ENCODE measurements at regions not wholly inside any gene's neighbourhood (a gene's known extent, or its start where the extent isn't known, plus 50 kb on each side); places are given as distances from the start of the nearest gene placed in this dataset.

GRCh38 chr2:2916621-2917020, 461.0 kb downstream of the EIPR1 start:
- TF ChIP-seq CTCF (conservative IDR thresholded peaks at IDR 0.05; ENCODE audit: low read depth, low read length) = no peak
- TF ChIP-seq FOS (IDR thresholded peaks at IDR 0.05; ENCODE audit: low read depth, low read length) = no peak
- no peak for TF ChIP-seq CEBPB (IDR thresholded peaks at IDR 0.05; ENCODE audit: low read depth, low read length)
- no peak for TF ChIP-seq POLR2A (IDR thresholded peaks at IDR 0.05; ENCODE audit: low read depth, low read length)
- TF ChIP-seq MAZ (IDR thresholded peaks at IDR 0.05; ENCODE audit: borderline replicate concordance, low read depth, low read length) = no peak
- TF ChIP-seq RAD21 (IDR thresholded peaks at IDR 0.05; ENCODE audit: low read length) = no peak
- no peak for TF ChIP-seq RFX5 (IDR thresholded peaks at IDR 0.05; ENCODE audit: low read depth, low read length)
- no peak for TF ChIP-seq BHLHE40 (IDR thresholded peaks at IDR 0.05; ENCODE audit: low read depth, low read length)
